ENCODE measurements at regions not wholly inside any gene's neighbourhood (a gene's known extent, or its start where the extent isn't known, plus 50 kb on each side); places are given as distances from the start of the nearest gene placed in this dataset.

GRCh38 chrX:45781901-45782553, 581.4 kb upstream of the DIPK2B start:
- no peak for DNase-seq (ENCODE audit: low read depth in 2 of 2, low spot score in 1 of 2)

DNA sequence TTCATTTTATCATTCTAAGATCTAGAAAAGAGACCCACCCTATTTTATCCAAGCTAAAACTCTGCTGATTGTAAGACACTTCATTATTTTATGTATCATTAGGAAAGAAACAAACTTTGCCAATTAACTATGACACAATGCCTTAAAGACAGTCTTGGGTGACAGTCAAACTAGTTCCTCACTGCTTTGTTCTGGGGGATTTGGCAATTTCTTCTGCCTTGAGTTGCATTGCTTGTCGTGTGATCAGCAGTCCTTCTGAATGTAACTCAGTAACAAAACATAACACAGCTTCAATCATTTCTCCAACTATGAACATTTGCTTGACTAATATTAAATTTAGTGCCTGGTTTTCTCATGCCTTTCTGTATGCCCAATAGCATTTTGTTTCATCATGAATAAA, 577.9 kb upstream of the DIPK2B start:
- no peak for DNase-seq (ENCODE audit: low read depth in 2 of 2, low spot score in 1 of 2)

DNA sequence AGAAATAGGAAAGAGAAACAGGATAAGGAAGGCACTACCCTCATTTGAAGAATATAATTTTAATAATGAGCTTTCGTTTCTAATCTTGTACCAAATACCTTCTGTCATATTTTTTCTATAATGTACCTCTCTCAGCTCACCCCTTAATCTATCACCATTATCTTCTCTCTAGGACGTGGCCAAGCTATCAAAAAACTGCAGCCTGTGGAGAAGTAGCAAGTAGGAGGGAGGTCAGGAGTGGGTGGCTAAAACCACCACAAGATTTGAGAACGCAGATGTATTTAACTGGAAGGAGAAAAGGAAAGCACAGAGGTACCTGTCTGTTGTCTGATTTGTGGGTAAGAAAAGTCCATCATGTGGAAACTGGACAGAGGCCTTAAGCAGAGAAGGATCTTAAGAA, 576.7 kb upstream of the DIPK2B start:
- no peak for DNase-seq (ENCODE audit: low read depth in 2 of 2, low spot score in 1 of 2)

GRCh38 chrX:45775468-45775867, 574.8 kb upstream of the DIPK2B start:
- no peak for DNase-seq (ENCODE audit: low read depth in 2 of 2, low spot score in 1 of 2)

DNA sequence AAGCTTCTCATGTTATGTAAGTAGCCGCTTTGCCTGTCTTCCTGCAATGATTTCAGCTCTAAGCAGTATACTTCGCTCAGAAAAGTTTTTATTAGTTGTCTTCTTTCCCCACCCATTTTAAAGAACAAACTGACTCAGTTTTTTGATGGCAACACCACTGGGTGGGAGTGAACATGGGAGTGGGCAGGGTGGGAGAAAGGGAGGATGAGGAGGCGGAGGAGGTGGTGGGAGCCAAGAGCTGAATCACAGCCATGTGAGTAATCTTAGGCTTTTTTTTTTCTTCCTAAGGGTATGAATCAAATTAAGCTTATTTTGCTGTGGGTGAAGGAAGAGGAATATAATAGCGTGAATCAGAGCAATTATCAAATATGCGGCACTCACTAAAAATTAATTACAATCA, 574.3 kb upstream of the DIPK2B start:
- DNase-seq (ENCODE audit: low read depth in 2 of 2, low spot score in 1 of 2) = no peak

- no peak for DNase-seq (ENCODE audit: low read depth in 2 of 2, low spot score in 1 of 2)
Measured at GRCh38 chrX:45773572-45773971, 572.9 kb upstream of the DIPK2B start.

DNA sequence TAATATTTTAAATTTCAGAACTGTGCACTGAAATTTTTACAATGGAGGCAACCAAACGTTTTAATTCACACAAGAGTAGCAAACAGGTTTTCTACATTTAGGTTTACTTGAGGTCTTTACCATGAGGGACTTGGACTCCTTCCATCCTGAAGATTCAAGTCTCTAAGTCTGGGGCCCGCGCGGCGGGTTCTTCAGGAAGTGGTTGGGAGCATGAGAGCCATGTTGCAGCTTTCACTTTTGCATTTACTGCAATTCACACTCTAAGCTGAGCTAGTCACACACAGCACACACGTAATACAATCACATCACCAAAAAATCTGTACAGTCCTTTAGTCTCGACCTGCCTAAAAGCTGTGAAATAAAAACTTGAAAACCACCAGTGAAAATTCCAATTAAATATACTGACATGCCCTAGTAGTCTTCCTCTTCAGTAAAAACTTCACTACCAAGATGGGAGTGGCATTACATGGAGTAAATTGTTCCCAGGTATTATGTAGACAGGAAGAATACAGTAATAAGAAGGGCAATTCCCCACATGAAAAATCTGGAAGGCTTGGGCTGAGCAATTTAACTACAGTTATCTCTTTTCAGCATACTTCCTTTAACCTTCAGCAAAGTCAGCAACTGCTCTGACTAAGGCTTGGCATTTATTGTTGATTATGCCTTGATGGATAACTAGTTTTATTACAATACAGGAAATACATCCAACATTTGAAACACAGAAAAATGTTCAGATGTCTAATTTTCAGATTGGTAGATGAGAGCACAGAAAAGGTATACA, 571.1 kb upstream of the DIPK2B start:
- no peak for DNase-seq (ENCODE audit: low read depth in 2 of 2, low spot score in 1 of 2)

- DNase-seq (ENCODE audit: low read depth in 2 of 2, low spot score in 1 of 2) = no peak
Measured at GRCh38 chrX:45771114-45771513, 570.4 kb upstream of the DIPK2B start.

DNA sequence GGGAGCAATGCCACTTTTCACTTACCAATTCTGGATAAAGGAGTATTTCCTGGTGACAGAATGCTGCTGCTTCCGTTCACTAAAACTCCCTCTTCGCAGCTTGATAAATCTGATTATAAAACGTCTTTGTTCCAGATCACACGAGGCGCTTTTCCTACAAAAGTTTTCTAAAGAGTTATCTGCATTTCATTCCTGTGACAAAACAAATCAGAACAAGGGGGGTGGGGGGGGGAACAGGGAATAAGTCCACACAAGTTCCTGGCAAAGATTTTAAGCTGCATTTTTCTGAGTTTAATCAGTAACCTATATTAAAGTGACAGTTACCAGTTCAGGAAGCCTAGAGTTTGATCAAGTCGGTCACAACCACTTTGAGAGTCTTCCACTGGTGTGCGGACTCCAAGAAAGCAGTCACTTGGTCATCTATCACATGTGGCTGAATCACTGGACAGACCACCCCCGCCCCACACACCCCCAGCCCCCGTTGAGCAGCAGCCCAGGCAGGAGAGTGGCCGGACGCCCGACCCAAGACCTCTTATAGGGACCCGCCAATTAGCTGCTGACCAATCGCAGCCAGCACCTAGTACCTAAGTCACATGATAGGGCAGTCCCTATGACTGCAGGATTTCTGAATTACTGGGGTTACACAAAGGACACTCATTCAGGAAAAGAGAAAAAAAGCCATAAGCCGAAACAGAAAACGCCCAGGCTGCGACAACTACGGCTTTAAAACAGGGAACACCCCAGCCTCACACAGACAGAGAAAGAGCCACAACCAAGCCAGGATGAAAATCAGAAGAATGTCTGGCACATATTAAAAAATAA, 569.3 kb upstream of the DIPK2B start:
- no peak for DNase-seq (ENCODE audit: low read depth in 2 of 2, low spot score in 1 of 2)

DNA sequence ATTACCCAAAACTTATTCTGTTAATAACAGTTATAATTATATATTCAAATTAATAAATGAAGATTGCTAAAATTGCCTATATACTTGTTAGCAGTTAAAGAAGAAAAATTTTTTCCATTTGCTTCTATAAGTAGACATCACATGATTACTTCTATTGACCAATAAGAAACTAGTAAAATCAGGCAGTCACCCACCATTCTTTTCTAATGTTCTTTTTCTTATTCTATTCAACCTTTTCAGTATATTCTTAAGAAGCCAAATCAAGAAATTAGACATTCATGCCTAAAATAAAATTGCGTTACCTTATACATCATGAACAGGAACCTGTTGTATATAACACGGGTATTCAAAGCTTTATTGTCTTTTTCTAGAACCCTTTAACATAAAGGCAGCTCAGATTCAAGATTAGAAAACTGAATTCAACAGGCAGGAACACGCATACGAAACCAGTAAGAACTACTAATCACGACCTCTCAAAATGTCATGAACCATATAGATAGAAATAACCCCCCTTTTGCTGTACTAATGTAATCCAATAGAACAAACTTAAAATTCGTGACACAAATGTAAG, 568.1 kb upstream of the DIPK2B start:
- DNase-seq (ENCODE audit: low read depth in 2 of 2, low spot score in 1 of 2) = no peak

GRCh38 chrX:45766981-45767501, 566.4 kb upstream of the DIPK2B start:
- no peak for DNase-seq (ENCODE audit: low read depth in 2 of 2, low spot score in 1 of 2)

DNA sequence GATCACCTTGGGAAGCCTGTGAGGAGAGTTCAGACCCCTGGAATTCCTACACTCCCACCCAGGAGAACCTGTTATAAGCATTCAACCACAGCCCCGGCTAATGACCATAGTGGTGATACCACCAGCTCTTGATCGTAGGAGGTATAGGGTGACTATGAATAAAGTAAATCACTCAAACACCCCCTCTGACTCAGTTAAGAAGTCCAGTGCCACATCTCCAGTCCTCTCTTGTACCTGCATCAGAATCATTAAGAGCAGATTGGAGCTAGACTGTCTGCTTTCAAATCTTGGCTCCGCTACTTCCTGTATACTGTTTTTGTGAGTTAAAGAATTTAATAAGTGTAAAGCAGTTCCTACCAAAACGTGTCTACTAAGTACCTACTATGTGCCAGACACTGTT, 565.1 kb upstream of the DIPK2B start:
- DNase-seq (ENCODE audit: low read depth in 2 of 2, low spot score in 1 of 2) = no peak

GRCh38 chrX:45765281-45765680, 564.6 kb upstream of the DIPK2B start:
- DNase-seq (ENCODE audit: low read depth in 2 of 2, low spot score in 1 of 2) = no peak

DNA sequence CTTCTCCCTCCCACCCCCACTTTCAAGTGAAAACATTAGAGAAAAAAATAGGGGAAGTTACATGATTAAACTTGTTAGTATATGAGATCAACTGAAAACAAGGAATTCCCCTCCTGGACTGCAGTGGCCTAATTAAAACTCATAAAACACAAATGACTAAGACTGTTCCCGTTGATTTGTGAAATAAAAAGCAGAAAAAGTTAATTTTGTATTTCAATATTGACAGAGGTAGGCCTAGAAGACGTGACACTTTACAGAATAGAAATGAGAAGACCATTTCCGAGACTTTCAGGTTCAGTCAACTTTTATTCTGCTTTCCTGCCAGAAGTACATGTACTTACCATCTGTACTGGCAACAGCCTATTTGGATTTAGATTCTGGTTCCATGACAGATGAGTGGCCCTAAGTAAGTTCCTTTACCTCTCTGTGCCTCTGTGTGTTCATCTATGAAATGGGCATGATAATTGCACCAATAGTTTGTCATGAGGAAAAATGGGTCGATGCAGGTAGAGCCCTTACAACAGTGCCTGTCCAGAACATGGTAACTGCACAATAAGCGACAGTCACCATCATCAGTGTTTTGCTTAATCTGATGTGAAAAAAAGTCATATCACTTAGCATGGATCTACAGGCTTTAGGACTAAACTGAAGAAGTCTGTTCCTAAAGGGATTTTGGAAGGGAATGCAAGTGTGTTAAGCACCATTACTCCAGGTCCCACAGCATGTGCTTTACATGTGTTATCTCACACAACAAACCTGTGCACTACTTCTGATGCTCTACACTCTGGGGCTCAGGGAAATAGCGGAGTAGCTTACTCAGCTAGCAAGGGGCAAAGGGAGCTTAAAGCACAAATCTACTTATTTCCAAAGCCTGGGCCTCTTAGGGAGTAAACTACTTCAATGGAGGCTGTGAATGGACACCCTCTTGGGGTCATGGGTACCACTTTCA, 562.3 kb upstream of the DIPK2B start:
- DNase-seq (ENCODE audit: low read depth in 2 of 2, low spot score in 1 of 2) = no peak

- no peak for DNase-seq (ENCODE audit: low read depth in 2 of 2, low spot score in 1 of 2)
Measured at GRCh38 chrX:45761920-45762319, 561.2 kb upstream of the DIPK2B start.

- DNase-seq (ENCODE audit: low read depth in 2 of 2, low spot score in 1 of 2) = no peak
Measured at GRCh38 chrX:45760187-45760742, 559.6 kb upstream of the DIPK2B start.

GRCh38 chrX:45758738-45759397, 558.2 kb upstream of the DIPK2B start:
- DNase-seq (ENCODE audit: low read depth in 2 of 2, low spot score in 1 of 2) = no peak

- no peak for DNase-seq (ENCODE audit: low read depth in 2 of 2, low spot score in 1 of 2)
Measured at GRCh38 chrX:45758319-45758718, 557.6 kb upstream of the DIPK2B start.

DNA sequence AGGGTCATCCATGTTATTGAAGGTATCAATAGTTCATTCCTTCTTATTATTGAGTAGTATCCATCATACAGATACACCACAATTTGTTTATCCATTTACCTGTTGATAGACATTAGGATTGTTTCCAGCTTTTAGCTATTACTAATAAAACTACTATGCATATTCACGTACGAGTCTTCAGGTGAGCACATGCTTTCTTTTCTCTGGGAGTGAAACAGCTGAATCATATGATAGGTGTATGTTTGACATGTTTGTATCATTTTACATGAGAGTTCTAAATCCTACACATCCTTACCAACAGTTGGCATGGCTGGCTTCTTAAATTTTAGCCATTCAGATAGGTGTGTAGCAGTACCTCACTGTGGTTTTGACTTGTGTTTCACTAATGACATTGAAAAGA, 556.6 kb upstream of the DIPK2B start:
- no peak for DNase-seq (ENCODE audit: low read depth in 2 of 2, low spot score in 1 of 2)

Data from stimulated activated CD8-positive, alpha-beta memory T cell treated with anti-CD3 and anti-CD28 coated beads, Interleukin-4, amount 100 ng/mL, for 1 hour (primary cell).